ENCODE measurements at regions not wholly inside any gene's neighbourhood (a gene's known extent, or its start where the extent isn't known, plus 50 kb on each side); places are given as distances from the start of the nearest gene placed in this dataset.

DNA sequence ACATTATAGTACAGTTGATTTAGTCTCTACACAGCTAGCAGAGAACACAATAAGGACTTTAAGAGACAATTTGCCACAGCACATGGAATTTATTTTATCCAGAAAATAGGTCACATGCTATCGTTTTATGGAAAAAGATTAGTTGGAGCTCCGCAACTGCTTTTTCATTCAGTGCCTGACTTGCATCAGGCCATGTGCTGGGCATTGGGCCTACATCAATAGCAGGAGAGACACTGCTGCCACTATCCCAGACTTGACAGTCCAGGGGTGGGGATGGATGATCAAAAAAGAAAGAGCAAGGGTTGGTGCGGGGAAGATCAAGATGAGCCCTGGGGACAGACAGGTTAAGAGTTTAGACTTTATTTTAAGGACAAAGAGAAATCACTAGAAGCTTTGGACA, 75.2 kb upstream of the C3orf80 start:
- no peak for DNase-seq (ENCODE audit: low read depth)
- TF ChIP-seq, protein P1, sequence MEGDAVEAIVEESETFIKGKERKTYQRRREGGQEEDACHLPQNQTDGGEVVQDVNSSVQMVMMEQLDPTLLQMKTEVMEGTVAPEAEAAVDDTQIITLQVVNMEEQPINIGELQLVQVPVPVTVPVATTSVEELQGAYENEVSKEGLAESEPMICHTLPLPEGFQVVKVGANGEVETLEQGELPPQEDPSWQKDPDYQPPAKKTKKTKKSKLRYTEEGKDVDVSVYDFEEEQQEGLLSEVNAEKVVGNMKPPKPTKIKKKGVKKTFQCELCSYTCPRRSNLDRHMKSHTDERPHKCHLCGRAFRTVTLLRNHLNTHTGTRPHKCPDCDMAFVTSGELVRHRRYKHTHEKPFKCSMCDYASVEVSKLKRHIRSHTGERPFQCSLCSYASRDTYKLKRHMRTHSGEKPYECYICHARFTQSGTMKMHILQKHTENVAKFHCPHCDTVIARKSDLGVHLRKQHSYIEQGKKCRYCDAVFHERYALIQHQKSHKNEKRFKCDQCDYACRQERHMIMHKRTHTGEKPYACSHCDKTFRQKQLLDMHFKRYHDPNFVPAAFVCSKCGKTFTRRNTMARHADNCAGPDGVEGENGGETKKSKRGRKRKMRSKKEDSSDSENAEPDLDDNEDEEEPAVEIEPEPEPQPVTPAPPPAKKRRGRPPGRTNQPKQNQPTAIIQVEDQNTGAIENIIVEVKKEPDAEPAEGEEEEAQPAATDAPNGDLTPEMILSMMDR (IDR thresholded peaks at IDR 0.05; ENCODE audit: low read depth, low read length, missing control alignments): no peak
- no peak overlapping the region for H3K4me3 ChIP-seq (ENCODE audit: low read depth, low read length)

DNA sequence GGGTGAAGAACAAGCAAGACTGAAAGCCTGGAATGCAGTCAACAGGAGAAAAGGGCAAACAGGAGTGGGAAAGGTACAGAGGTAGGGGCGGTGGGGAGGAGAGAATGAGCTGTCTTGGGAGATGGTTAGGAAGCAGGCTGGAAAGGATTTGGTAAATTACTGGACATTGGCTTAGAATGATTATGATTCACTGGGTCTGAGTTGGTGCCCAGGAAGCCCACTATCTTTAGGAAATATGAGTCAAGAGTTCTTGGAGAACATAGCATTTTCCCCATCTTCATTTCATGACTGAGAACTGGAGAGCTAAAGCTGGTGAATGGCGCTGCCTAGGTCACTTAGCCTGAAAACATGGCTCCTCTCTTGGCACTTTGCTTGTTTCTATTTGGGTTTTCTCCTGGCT, 74.7 kb upstream of the C3orf80 start:
- DNase-seq (ENCODE audit: low read depth): no peak
- H3K4me3 ChIP-seq (ENCODE audit: low read depth, low read length): no peak overlapping the region
- TF ChIP-seq, protein P1 (IDR thresholded peaks at IDR 0.05; ENCODE audit: low read depth, low read length, missing control alignments): no peak

DNA sequence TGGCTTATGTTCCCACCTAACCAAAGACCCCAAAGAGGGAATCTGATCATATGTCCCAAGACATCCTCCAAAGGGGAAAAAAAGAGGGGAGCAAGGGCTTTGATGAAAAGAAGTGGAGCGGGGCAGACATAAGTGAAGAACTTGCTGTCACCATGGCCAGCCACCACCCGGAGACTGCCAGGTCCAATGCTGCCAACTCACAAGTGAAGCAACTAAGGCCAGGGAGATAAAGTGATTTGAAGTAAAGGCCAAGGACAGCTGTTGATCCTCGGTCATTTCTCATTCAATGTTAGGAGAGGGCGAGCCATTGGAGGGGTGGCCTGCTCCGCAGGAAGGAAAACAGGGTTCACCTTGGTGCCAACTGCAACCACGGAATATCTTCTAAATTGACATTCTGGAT, 72.6 kb upstream of the C3orf80 start:
- no peak for DNase-seq (ENCODE audit: low read depth)
- no peak overlapping the region for H3K4me3 ChIP-seq (ENCODE audit: low read depth, low read length)
- TF ChIP-seq, protein P1 (IDR thresholded peaks at IDR 0.05; ENCODE audit: low read depth, low read length, missing control alignments): no peak

DNA sequence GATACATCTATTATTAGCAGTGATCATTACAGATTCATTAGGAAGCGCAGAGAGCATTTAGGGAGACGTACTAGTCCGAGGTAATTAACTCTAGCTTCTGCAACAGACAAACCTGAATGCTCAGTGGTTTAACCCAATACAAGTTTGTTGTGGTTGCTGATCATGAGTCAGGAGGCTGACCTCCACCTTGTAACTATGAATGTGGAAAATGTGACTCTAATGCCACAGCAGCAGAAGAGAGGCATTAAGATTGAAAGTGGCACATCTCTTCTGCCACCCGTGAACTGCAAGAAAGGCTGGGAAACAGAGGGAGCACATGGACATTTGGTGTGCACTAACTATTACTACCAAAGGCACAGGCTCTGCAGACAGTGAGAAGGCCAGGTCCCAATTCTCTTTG, 71.2 kb upstream of the C3orf80 start:
- no peak for DNase-seq (ENCODE audit: low read depth)
- TF ChIP-seq, protein P1 (IDR thresholded peaks at IDR 0.05; ENCODE audit: low read depth, low read length, missing control alignments): no peak
- H3K4me3 ChIP-seq (ENCODE audit: low read depth, low read length): no peak overlapping the region

GRCh38 chr3:160154596-160154995, 70.6 kb upstream of the C3orf80 start:
- TF ChIP-seq, protein P1 (IDR thresholded peaks at IDR 0.05; ENCODE audit: low read depth, low read length, missing control alignments): no peak
- no peak overlapping the region for H3K4me3 ChIP-seq (ENCODE audit: low read depth, low read length)
- DNase-seq (ENCODE audit: low read depth): no peak

GRCh38 chr3:160157321-160157720, 67.9 kb upstream of the C3orf80 start:
- TF ChIP-seq, protein P1 (IDR thresholded peaks at IDR 0.05; ENCODE audit: low read depth, low read length, missing control alignments): no peak
- DNase-seq (ENCODE audit: low read depth): no peak
- H3K4me3 ChIP-seq (ENCODE audit: low read depth, low read length): no peak overlapping the region

DNA sequence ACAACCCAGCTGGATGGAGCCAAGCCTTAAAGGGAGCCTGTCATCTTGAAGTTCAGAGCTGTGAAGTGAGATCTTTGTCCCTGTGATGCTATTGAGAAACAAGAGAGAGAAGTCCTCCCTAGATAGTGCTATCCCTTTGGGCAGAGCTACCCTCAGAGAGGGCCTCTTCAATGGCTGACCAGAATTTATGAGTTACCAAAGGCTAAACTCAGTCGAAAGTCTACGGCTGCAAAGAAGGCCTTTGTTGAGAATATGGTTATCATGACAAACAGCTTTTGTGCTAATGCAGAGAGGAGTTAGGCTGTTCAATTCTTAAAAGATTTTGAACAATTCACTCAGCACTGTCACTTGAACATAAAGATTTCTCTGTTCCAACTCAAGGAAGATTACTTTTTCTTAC, 65.9 kb upstream of the C3orf80 start:
- TF ChIP-seq, protein P1 (IDR thresholded peaks at IDR 0.05; ENCODE audit: low read depth, low read length, missing control alignments): no peak
- DNase-seq (ENCODE audit: low read depth): no peak
- H3K4me3 ChIP-seq (ENCODE audit: low read depth, low read length): no peak overlapping the region
